ENCODE measurements at regions not wholly inside any gene's neighbourhood (a gene's known extent, or its start where the extent isn't known, plus 50 kb on each side); places are given as distances from the start of the nearest gene placed in this dataset.

- Histone ChIP-seq H3K4me1 (ENCODE audit: control insufficient read depth in 3 of 3, insufficient read depth in 2 of 3, low read depth in 1 of 3, low read length in 2 of 3) (no peaks in the 10 kb centered on the region), H3K36me3 (ENCODE audit: control insufficient read depth in 3 of 3, insufficient read depth in 2 of 3, low read depth in 1 of 3, low read length in 3 of 3) (no peaks in the 10 kb centered on the region), H3K27ac (ENCODE audit: low read depth in 1 of 3, low read length in 2 of 3) (no peak overlapping the region), H3K27me3 (ENCODE audit: control insufficient read depth in 3 of 3, insufficient read depth in 3 of 3, low read length in 3 of 3) (peaks cover 0 to 2% (median 0%) of the 10 kb centered on the region in 3 donors), H3K9me3 (ENCODE audit: control insufficient read depth in 2 of 2, insufficient read depth in 1 of 2, low read depth in 1 of 2, low read length in 1 of 2) (peaks cover 0 to 23% of the 10 kb centered on the region in 2 donors), H3K4me3 (ENCODE audit: low read depth in 1 of 3, low read length in 3 of 3) (no peak overlapping the region)
- FAIRE-seq (no peak), DNase-seq (no peak)
Measured at GRCh38 chr17:27076814-27077213, 217.1 kb upstream of the WSB1 start.

GRCh38 chr17:27078296-27078695 lies 215.6 kb upstream of the WSB1 start:
- Histone ChIP-seq H3K9me3 (ENCODE audit: control insufficient read depth in 2 of 2, insufficient read depth in 1 of 2, low read depth in 1 of 2, low read length in 1 of 2) (peaks cover 0 to 31% of the 10 kb centered on the region in 2 donors), H3K27ac (ENCODE audit: low read depth in 1 of 3, low read length in 2 of 3) (no peak overlapping the region), H3K36me3 (ENCODE audit: control insufficient read depth in 3 of 3, insufficient read depth in 2 of 3, low read depth in 1 of 3, low read length in 3 of 3) (no peaks in the 10 kb centered on the region), H3K4me1 (ENCODE audit: control insufficient read depth in 3 of 3, insufficient read depth in 2 of 3, low read depth in 1 of 3, low read length in 2 of 3) (no peaks in the 10 kb centered on the region), H3K4me3 (ENCODE audit: low read depth in 1 of 3, low read length in 3 of 3) (no peak overlapping the region), H3K27me3 (ENCODE audit: control insufficient read depth in 3 of 3, insufficient read depth in 3 of 3, low read length in 3 of 3) (peaks cover 0 to 3% (median 0%) of the 10 kb centered on the region in 3 donors)
- 14 to 41% (median 23%) methylated on average over 2 of the region's 2 CpGs for WGBS, 3 donors
- DNase-seq, result no peak
- no peak for FAIRE-seq

GRCh38 chr17:27079660-27080059 lies 214.3 kb upstream of the WSB1 start:
- DNase-seq (no peak), FAIRE-seq (no peak)
- 53 to 59% (median 57%) methylated on average over 7 of the region's 7 CpGs for WGBS, 3 donors
- Histone ChIP-seq H3K4me1 (ENCODE audit: control insufficient read depth in 3 of 3, insufficient read depth in 2 of 3, low read depth in 1 of 3, low read length in 2 of 3) (no peaks in the 10 kb centered on the region), H3K4me3 (ENCODE audit: low read depth in 1 of 3, low read length in 3 of 3) (no peak overlapping the region), H3K27me3 (ENCODE audit: control insufficient read depth in 3 of 3, insufficient read depth in 3 of 3, low read length in 3 of 3) (peaks cover 0 to 3% (median 0%) of the 10 kb centered on the region in 3 donors), H3K36me3 (ENCODE audit: control insufficient read depth in 3 of 3, insufficient read depth in 2 of 3, low read depth in 1 of 3, low read length in 3 of 3) (no peaks in the 10 kb centered on the region), H3K27ac (ENCODE audit: low read depth in 1 of 3, low read length in 2 of 3) (no peak overlapping the region), H3K9me3 (ENCODE audit: control insufficient read depth in 2 of 2, insufficient read depth in 1 of 2, low read depth in 1 of 2, low read length in 1 of 2) (peaks cover 0 to 40% of the 10 kb centered on the region in 2 donors)

- peaks cover 0 to 35% of the 10 kb centered on the region in 2 donors for H3K9me3 ChIP-seq (ENCODE audit: control insufficient read depth in 2 of 2, insufficient read depth in 1 of 2, low read depth in 1 of 2, low read length in 1 of 2)
- H3K4me3 ChIP-seq (ENCODE audit: low read depth in 1 of 3, low read length in 3 of 3), result no peak overlapping the region
- 49 to 61% (median 61%) methylated on average over 4 of the region's 4 CpGs for WGBS, 3 donors
- peaks cover 0 to 3% (median 0%) of the 10 kb centered on the region in 3 donors for H3K27me3 ChIP-seq (ENCODE audit: control insufficient read depth in 3 of 3, insufficient read depth in 3 of 3, low read length in 3 of 3)
- no peak for FAIRE-seq
- no peaks in the 10 kb centered on the region for H3K4me1 ChIP-seq (ENCODE audit: control insufficient read depth in 3 of 3, insufficient read depth in 2 of 3, low read depth in 1 of 3, low read length in 2 of 3)
- no peak overlapping the region for H3K27ac ChIP-seq (ENCODE audit: low read depth in 1 of 3, low read length in 2 of 3)
- DNase-seq, result no peak
- no peaks in the 10 kb centered on the region for H3K36me3 ChIP-seq (ENCODE audit: control insufficient read depth in 3 of 3, insufficient read depth in 2 of 3, low read depth in 1 of 3, low read length in 3 of 3)
Measured at GRCh38 chr17:27081002-27081638, 212.8 kb upstream of the WSB1 start.

- no peak for DNase-seq
- 75 to 79% (median 77%) methylated on average over 7 of the region's 7 CpGs for WGBS, 3 donors
- Histone ChIP-seq H3K9me3 (ENCODE audit: control insufficient read depth in 2 of 2, insufficient read depth in 1 of 2, low read depth in 1 of 2, low read length in 1 of 2) (peaks cover 0 to 32% of the 10 kb centered on the region in 2 donors), H3K4me3 (ENCODE audit: low read depth in 1 of 3, low read length in 3 of 3) (no peak overlapping the region), H3K27me3 (ENCODE audit: control insufficient read depth in 3 of 3, insufficient read depth in 3 of 3, low read length in 3 of 3) (peaks cover 0 to 3% (median 0%) of the 10 kb centered on the region in 3 donors), H3K4me1 (ENCODE audit: control insufficient read depth in 3 of 3, insufficient read depth in 2 of 3, low read depth in 1 of 3, low read length in 2 of 3) (no peaks in the 10 kb centered on the region), H3K36me3 (ENCODE audit: control insufficient read depth in 3 of 3, insufficient read depth in 2 of 3, low read depth in 1 of 3, low read length in 3 of 3) (no peaks in the 10 kb centered on the region), H3K27ac (ENCODE audit: low read depth in 1 of 3, low read length in 2 of 3) (no peak overlapping the region)
- FAIRE-seq, result no peak
Measured at GRCh38 chr17:27082023-27082774, 211.7 kb upstream of the WSB1 start.

GRCh38 chr17:27082775-27083154 lies 211.1 kb upstream of the WSB1 start:
- DNase-seq (no peak), FAIRE-seq (no peak)
- H3K9me3 ChIP-seq (ENCODE audit: control insufficient read depth in 2 of 2, insufficient read depth in 1 of 2, low read depth in 1 of 2, low read length in 1 of 2), result peaks cover 0 to 30% of the 10 kb centered on the region in 2 donors
- H3K27me3 ChIP-seq (ENCODE audit: control insufficient read depth in 3 of 3, insufficient read depth in 3 of 3, low read length in 3 of 3), result peaks cover 0 to 3% (median 0%) of the 10 kb centered on the region in 3 donors
- H3K4me1 ChIP-seq (ENCODE audit: control insufficient read depth in 3 of 3, insufficient read depth in 2 of 3, low read depth in 1 of 3, low read length in 2 of 3), result no peaks in the 10 kb centered on the region
- no peak overlapping the region for H3K4me3 ChIP-seq (ENCODE audit: low read depth in 1 of 3, low read length in 3 of 3)
- H3K36me3 ChIP-seq (ENCODE audit: control insufficient read depth in 3 of 3, insufficient read depth in 2 of 3, low read depth in 1 of 3, low read length in 3 of 3), result no peaks in the 10 kb centered on the region
- 83 to 86% (median 85%) methylated on average over 6 of the region's 6 CpGs for WGBS, 3 donors
- H3K27ac ChIP-seq (ENCODE audit: low read depth in 1 of 3, low read length in 2 of 3), result no peak overlapping the region

- H3K27ac ChIP-seq (ENCODE audit: low read depth in 1 of 3, low read length in 2 of 3), result no peak overlapping the region
- H3K4me3 ChIP-seq (ENCODE audit: low read depth in 1 of 3, low read length in 3 of 3), result no peak overlapping the region
- 84 to 87% (median 86%) methylated on average over 22 of the region's 22 CpGs for WGBS, 3 donors
- no peaks in the 10 kb centered on the region for H3K36me3 ChIP-seq (ENCODE audit: control insufficient read depth in 3 of 3, insufficient read depth in 2 of 3, low read depth in 1 of 3, low read length in 3 of 3)
- H3K4me1 ChIP-seq (ENCODE audit: control insufficient read depth in 3 of 3, insufficient read depth in 2 of 3, low read depth in 1 of 3, low read length in 2 of 3), result no peaks in the 10 kb centered on the region
- FAIRE-seq (no peak), DNase-seq (no peak)
- H3K9me3 ChIP-seq (ENCODE audit: control insufficient read depth in 2 of 2, insufficient read depth in 1 of 2, low read depth in 1 of 2, low read length in 1 of 2), result peaks cover 0 to 23% of the 10 kb centered on the region in 2 donors
- H3K27me3 ChIP-seq (ENCODE audit: control insufficient read depth in 3 of 3, insufficient read depth in 3 of 3, low read length in 3 of 3), result peaks cover 0 to 1% (median 0%) of the 10 kb centered on the region in 3 donors
Measured at GRCh38 chr17:27083408-27084185, 210.3 kb upstream of the WSB1 start.

GRCh38 chr17:27085517-27085916 lies 208.4 kb upstream of the WSB1 start:
- Histone ChIP-seq H3K4me1 (ENCODE audit: control insufficient read depth in 3 of 3, insufficient read depth in 2 of 3, low read depth in 1 of 3, low read length in 2 of 3) (no peaks in the 10 kb centered on the region), H3K4me3 (ENCODE audit: low read depth in 1 of 3, low read length in 3 of 3) (no peak overlapping the region), H3K9me3 (ENCODE audit: control insufficient read depth in 2 of 2, insufficient read depth in 1 of 2, low read depth in 1 of 2, low read length in 1 of 2) (peaks cover 0 to 28% of the 10 kb centered on the region in 2 donors), H3K27me3 (ENCODE audit: control insufficient read depth in 3 of 3, insufficient read depth in 3 of 3, low read length in 3 of 3) (peaks cover 0 to 1% (median 0%) of the 10 kb centered on the region in 3 donors), H3K27ac (ENCODE audit: low read depth in 1 of 3, low read length in 2 of 3) (no peak overlapping the region), H3K36me3 (ENCODE audit: control insufficient read depth in 3 of 3, insufficient read depth in 2 of 3, low read depth in 1 of 3, low read length in 3 of 3) (no peaks in the 10 kb centered on the region)
- 58 to 76% (median 69%) methylated on average over 2 of the region's 2 CpGs for WGBS, 3 donors
- DNase-seq, result no peak
- FAIRE-seq, result no peak
